ENCODE measurements at regions not wholly inside any gene's neighbourhood (a gene's known extent, or its start where the extent isn't known, plus 50 kb on each side); places are given as distances from the start of the nearest gene placed in this dataset.
"Not testable (repeated sequence)": the region's sequence is repeated elsewhere in the genome, so short reads cannot be mapped to it uniquely, and the experiment has no call there.

DNA sequence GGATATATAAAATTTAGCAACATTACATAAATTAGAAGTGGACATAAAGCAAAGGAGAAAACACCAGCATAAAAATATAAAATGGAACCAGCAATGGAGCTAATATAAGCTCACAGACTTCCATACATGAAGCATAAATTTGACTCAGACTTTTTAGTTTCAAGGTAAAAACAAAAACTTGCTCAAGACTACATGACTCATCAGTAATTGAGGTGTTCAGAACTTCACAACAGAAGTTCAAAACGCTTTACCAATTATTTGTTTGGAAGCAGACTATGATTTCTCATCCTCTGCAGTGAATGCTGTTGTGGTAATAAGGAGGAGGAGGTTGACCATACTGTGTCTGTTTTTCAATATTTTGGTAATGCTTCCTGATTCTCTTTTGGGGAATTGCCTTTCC is 192.0 kb upstream of the MEIS1 start:
- WGBS (ENCODE audit: low lambda C conversion rate), result 0% methylated on average over 1 of the region's 1 CpG
- DNase-seq (ENCODE audit: low spot score); H3K36me3 ChIP-seq (replicated peaks in 1 of 2; ENCODE audit: control insufficient read depth in 1 of 2, insufficient read depth in 2 of 2, low read length in 2 of 2); H3K4me2 ChIP-seq (ENCODE audit: low read depth, low read length); BruUV-seq (replicated peaks); POLR2A ChIA-PET; H4K20me1 ChIP-seq (ENCODE audit: insufficient read depth, low read length); CTCF ChIA-PET (ENCODE audit: low intra/inter-chr PET ratio, low total read pairs); H3K79me2 ChIP-seq (ENCODE audit: insufficient read depth, low read length); H3K4me1 ChIP-seq (ENCODE audit: insufficient read depth, low read length); H3K4me3 ChIP-seq (replicated peaks in 1 of 3; ENCODE audit: insufficient read depth in 1 of 3, low read depth in 2 of 3, low read length in 3 of 3); H3K9me3 ChIP-seq (ENCODE audit: low read length); H3K9ac ChIP-seq (ENCODE audit: insufficient read depth, low read depth, low read length); H3K27ac ChIP-seq (ENCODE audit: extremely low read length, insufficient read depth, low read length); ATAC-seq; H2AFZ ChIP-seq (ENCODE audit: low read length); in situ Hi-C loops (cut with HindIII; ENCODE audit: extremely low pct_ligation_motif_present, low pct_unique_long_range_greater_than_20kb); intact Hi-C loops (cut with micrococcal nuclease; ENCODE audit: unreplicated experiment): not testable (repeated sequence)
- peak; percentile 60 for FAIRE-seq
- TF ChIP-seq NFE2L2 (IDR thresholded peaks at IDR 0.05; ENCODE audit: low read length) (peak; percentile 55), MAFF (IDR thresholded peaks at IDR 0.05; ENCODE audit: low read depth, low read length) (0 out of 2 replicates have a peak, but pooled peaks have one; percentile 8)
- H3K27me3 ChIP-seq (ENCODE audit: control insufficient read depth in 1 of 2, insufficient read depth in 2 of 2, low read length in 2 of 2), result peaks cover 0 to 11% of the 10 kb centered on the region in 2 experiments; a peak in 2 of 5 replicates

DNA sequence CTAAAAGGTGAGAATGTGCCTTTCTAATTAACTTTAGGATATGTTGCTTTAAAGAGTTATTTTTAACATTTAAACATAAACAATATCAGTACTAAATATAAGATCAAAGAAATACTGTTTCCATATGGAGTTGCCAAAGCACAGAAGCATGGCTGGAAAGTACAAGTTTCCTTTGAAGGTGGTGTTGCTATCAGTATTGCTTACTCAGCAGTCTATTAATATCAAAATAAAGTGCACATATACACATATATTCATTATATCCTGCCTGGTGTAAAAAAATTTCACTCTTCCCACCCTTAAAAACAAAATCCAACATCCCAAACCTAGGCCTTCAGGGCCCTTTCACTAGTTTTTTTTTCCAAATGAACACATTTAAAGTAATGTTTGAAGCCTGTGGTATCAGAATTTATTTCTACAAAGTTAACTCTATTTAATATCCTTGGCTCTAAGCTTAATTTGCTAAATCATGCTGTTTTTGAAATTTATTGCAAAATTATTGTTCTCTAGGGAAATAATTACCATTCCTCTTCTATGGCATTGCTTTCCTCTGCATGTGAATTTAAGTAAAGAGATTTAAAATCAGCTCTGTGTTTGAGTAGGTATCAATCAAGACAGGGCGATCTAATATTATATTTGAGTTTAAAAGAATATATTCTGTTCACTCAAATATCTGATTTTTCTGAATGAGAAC is 192.7 kb upstream of the MEIS1 start:
- CTCF ChIA-PET (ENCODE audit: low intra/inter-chr PET ratio, low total read pairs), result no interaction called here
- intact Hi-C loops (cut with micrococcal nuclease; ENCODE audit: unreplicated experiment), result no loop called here
- BruUV-seq (replicated peaks), result no TSS peak

More for the DNA sequence above, 192.7 kb upstream of the MEIS1 start:
- ATAC-seq (no peak), FAIRE-seq (no peak), DNase-seq (ENCODE audit: low spot score) (no peak)
- H2AFZ ChIP-seq (ENCODE audit: low read length), result no peak overlapping the region
- H3K27ac ChIP-seq (ENCODE audit: extremely low read length, insufficient read depth, low read length), result no peak overlapping the region
- in situ Hi-C loops (cut with HindIII; ENCODE audit: extremely low pct_ligation_motif_present, low pct_unique_long_range_greater_than_20kb), result no loop called here
- H3K79me2 ChIP-seq (ENCODE audit: insufficient read depth, low read length), result no peaks in the 10 kb centered on the region
- H3K9ac ChIP-seq (ENCODE audit: insufficient read depth, low read depth, low read length), result no peak overlapping the region
- peaks cover 0 to 17% of the 10 kb centered on the region in 2 experiments; a peak in 2 of 5 replicates for H3K27me3 ChIP-seq (ENCODE audit: control insufficient read depth in 1 of 2, insufficient read depth in 2 of 2, low read length in 2 of 2)
- no peaks in the 10 kb centered on the region for H3K36me3 ChIP-seq (replicated peaks in 1 of 2; ENCODE audit: control insufficient read depth in 1 of 2, insufficient read depth in 2 of 2, low read length in 2 of 2)
- no peaks in the 10 kb centered on the region for H4K20me1 ChIP-seq (ENCODE audit: insufficient read depth, low read length)
- H3K4me1 ChIP-seq (ENCODE audit: insufficient read depth, low read length), result no peaks in the 10 kb centered on the region
- no peaks in the 10 kb centered on the region for H3K9me3 ChIP-seq (ENCODE audit: low read length)
- TF ChIP-seq PCBP1 (IDR thresholded peaks at IDR 0.05; ENCODE audit: borderline replicate concordance, low read depth, low read length), result no peak
- TF ChIP-seq REXO4 (CRISPR knock-in tag; IDR thresholded peaks at IDR 0.05; ENCODE audit: borderline replicate concordance), result no peak
- TF ChIP-seq ONECUT2 (CRISPR knock-in tag; IDR thresholded peaks at IDR 0.05), result no peak
- TF ChIP-seq MAFF (IDR thresholded peaks at IDR 0.05; ENCODE audit: low read depth, low read length), result peak; percentile 93
- TF ChIP-seq MAFK (conservative IDR thresholded peaks at IDR 0.05 in 1 of 2, IDR thresholded peaks at IDR 0.05 in 1 of 2; ENCODE audit: low read length in 2 of 2), result peak; percentile 91 to 95
- TF ChIP-seq, protein P1, sequence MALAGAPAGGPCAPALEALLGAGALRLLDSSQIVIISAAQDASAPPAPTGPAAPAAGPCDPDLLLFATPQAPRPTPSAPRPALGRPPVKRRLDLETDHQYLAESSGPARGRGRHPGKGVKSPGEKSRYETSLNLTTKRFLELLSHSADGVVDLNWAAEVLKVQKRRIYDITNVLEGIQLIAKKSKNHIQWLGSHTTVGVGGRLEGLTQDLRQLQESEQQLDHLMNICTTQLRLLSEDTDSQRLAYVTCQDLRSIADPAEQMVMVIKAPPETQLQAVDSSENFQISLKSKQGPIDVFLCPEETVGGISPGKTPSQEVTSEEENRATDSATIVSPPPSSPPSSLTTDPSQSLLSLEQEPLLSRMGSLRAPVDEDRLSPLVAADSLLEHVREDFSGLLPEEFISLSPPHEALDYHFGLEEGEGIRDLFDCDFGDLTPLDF (CRISPR knock-in tag; IDR thresholded peaks at IDR 0.05), result no peak
- TF ChIP-seq CHD4 (IDR thresholded peaks at IDR 0.05; ENCODE audit: borderline replicate concordance, low read length), result no peak
- H3K4me3 ChIP-seq (replicated peaks in 1 of 3; ENCODE audit: insufficient read depth in 1 of 3, low read depth in 2 of 3, low read length in 3 of 3), result no peak overlapping the region
- no peak overlapping the region for H3K4me2 ChIP-seq (ENCODE audit: low read depth, low read length)
- WGBS (ENCODE audit: low lambda C conversion rate), result 0% methylated on average over 1 of the region's 1 CpG
- POLR2A ChIA-PET, result no interaction called here
